ENCODE measurements at regions not wholly inside any gene's neighbourhood (a gene's known extent, or its start where the extent isn't known, plus 50 kb on each side); places are given as distances from the start of the nearest gene placed in this dataset.

DNA sequence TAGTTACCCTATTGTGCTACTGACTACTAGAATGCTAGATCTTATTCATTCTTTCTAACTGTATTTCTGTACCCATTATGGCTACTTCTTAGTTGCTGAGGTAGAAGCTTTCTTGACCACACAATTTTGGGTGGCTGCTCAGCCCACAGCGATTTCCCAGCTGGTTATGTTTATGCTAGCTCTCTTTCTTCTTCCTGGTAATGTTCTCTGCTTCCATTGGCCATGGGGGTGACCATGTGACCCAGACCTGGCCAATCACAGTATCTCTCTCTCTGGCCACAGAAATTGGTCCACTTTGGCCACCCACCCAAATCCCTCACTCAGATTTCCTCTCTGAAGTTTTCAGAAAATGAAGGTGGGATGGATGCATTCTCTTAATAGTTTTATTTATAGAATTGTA, 427.9 kb upstream of the CLINT1 start:
- no peak for DNase-seq

- DNase-seq: no peak
These were observed 426.8 kb upstream of the CLINT1 start for GRCh38 chr5:158285698-158286097.

DNA sequence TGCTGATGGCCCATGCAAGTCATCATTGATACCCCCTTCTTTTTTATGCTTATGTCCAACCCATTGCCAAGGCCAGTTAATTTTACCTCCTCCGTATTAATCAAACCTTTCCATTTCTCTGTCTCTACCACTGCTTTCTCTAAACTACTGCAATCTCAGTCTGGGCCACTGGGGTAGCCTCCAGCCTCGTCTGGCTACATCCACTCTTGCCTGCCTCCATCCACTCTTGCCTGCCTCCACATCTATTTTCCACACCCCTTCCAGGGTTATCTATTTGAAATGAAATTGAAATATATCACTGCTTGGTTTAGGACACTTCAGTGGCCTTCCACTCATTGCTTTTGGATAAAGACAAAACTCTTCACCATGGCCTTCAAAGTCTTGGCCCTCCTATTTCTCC, 425.3 kb upstream of the CLINT1 start:
- DNase-seq: no peak

GRCh38 chr5:158283397-158283796, 424.5 kb upstream of the CLINT1 start:
- no peak for DNase-seq

- no peak for DNase-seq
These were observed 419.4 kb upstream of the CLINT1 start for GRCh38 chr5:158278216-158278925.

GRCh38 chr5:158277276-158277675, 418.3 kb upstream of the CLINT1 start:
- no peak for DNase-seq

GRCh38 chr5:158276692-158277091, 417.7 kb upstream of the CLINT1 start:
- DNase-seq: no peak

DNA sequence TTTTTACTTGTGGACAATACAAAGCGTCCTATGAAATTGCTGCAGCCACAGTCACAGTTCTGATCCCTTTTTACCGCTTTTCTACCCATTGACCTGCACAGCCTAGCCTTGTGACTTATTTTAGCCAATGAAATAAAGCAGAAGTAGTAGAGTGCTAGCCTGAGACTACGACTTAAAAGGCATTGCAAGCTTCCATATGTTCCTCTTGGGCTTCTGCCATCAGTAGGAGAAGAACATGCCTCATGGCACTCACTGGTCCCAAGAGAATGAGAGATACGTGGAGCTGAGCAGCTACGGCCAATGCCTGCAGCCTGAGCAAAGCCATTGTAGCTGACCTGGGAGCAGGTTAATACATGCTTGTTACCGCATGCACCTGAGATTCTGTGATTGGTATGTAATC, 416.6 kb upstream of the CLINT1 start:
- DNase-seq: no peak

GRCh38 chr5:158273035-158273434, 414.1 kb upstream of the CLINT1 start:
- no peak for DNase-seq

DNA sequence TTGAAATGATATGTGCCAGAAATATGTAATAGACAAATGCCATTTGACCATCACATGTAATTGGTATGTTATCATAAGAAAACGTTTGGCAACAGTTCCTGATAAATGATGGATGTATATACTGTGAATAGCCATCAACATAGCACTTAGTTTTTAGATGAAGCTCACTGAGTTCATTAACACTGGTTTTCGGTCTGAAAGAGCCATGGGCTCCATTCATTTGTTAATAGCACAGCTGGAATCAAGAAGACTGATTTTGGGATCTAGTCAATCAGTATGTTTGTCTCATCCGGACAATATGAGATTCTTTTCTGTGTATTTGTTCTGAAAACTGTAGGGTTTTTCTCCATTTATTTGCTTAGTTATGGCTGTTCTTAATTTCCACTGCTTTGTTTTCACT, 413.5 kb upstream of the CLINT1 start:
- DNase-seq: no peak

GRCh38 chr5:158270996-158271554, 412.1 kb upstream of the CLINT1 start:
- no peak for DNase-seq

DNA sequence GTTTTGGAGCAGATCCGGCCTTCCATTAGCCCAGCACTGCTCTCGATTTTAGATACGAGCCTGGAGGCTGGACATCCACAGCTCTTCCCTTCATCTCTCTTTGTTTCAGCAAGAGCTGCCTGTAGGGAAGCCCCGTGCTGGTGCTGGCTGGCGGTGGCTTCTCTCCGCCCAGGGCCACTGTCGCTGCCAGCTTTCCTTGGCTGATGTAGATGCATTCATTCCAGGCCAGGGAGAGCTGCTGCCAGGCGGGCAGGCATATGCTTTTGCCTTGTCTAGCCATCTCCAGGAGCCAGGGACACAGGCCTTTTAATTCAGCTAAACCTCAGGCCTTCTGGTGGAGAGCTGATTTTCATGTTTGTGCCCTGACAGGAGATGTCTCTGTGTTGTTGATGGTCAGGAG, 409.3 kb upstream of the CLINT1 start:
- DNase-seq: no peak

DNA sequence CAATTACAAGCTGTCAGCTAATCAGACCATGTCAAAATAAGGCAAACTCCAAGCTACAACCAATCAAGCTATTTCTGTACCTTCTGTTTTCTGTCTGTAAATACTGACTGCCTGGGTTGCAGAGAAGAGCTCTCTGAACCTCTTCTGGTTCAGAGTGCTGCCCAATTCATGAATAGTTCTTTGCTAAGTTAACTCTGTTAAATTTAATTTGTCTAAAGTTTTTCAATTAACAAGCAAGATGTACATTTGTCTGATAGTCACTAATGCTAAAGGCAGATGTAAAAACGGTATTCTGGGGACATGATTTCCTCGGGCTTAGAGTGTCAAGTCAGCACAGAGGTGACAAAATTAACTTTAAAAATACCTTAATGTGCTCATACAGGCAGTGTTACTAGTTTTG, 408.3 kb upstream of the CLINT1 start:
- no peak for DNase-seq

GRCh38 chr5:158265931-158266700, 407.2 kb upstream of the CLINT1 start:
- no peak for DNase-seq

DNA sequence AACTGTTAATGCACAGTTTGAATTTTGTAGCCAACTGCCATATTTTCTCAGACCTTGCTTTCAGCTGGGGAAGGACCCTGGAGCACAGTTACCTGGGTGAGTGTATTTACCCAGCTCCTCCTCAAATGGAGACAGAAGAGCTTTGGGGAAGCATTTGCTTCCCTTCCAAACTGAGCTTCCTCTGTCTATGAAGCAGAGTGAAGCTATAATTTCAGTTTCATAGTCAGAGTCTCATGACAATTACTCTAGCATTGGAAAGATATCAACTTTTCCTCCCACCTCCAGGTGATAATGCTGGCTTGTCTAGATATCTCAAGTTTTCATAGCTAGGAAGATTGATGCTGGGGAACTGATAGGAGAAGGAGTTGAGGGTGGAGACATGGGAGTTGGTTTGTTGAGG, 406.4 kb upstream of the CLINT1 start:
- no peak for DNase-seq

DNA sequence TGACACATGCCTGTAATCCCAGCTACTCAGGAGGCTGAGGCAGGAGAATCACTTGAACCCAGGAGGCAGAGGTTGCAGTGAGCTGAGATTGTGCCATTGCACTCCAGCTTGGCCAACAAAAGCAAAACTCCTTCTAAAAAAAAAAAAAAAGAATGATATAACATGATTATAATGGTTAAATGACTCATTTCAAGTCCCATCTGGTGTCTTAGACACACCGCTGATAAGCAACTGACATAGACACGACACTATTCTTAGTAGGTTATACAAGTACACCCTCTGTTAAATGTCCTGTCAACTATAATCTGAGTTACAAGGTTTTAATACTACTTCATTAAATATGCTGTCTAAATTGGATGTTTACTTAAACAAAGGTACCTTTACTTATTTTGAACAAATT, 405.3 kb upstream of the CLINT1 start:
- no peak for DNase-seq

DNA sequence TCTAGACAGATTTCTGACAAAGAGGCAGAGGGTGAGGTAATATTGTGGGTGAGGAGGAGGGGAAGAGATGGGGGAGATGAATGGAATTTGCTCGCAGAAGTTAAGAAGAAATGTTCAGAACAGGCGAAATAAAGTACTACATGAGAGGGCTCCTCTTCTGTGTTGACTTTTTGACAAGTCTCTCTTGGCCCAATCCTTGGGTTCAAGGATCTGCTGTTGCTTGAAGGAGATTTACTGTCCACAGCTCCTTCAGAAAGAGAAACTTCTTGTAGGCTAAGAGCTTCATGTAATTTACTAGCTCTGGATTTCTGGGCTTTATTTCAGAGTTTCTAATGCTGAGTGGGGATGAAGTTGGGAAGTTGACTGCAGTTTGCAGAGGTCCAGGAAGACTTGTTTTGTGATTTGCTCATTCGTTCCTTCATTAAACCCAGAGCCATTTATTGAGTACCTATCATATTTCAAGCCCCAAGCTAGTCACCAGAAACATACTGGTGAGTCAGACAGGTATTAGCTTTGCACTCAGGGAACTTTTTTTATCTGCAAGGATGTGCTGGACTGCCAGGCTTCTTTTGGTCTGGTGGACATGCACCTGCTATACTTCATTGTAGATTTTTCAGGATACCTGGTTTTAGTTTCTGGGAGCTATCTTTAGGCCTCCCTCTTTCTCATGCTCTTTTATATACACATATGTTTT, 402.9 kb upstream of the CLINT1 start:
- DNase-seq: no peak

DNA sequence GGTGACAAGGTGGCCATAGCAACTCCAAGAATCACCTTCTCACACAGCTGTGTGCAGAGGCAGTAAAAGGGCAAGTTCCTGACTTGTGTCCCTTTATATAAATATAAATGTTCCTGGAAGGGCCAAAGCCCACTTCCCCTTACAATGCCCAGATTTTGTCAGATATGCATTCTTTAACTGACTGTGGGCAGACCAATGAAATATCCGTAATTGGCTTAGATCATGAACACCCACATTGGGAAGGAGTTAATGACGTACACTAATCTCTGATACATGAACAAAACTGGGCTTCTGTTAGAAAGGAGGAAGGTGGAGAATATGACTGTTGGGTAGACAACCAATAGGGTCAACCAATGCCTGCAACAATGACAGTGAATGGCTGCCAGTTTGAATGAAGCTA, 397.2 kb upstream of the CLINT1 start:
- no peak for DNase-seq

DNA sequence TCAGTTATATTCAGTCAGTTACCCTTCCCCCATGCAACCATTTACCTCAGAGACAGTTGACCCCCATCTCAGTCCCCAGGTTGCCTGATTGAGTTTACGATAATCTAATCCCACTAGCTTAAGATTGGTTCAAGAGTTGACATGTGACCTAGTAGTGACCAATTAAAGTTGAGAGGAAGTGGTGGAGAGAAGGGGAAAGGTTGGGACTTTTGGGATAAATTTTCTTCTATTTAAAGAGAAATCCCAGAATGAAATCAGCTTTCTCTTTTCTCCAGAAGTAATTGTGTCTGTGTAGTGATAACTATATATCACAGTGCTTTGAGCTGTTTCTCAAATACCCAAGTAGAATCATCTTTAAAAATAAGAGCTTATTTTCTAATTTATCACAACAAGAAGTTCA, 396.7 kb upstream of the CLINT1 start:
- no peak for DNase-seq

GRCh38 chr5:158246661-158247060, 387.7 kb upstream of the CLINT1 start:
- no peak for DNase-seq

DNA sequence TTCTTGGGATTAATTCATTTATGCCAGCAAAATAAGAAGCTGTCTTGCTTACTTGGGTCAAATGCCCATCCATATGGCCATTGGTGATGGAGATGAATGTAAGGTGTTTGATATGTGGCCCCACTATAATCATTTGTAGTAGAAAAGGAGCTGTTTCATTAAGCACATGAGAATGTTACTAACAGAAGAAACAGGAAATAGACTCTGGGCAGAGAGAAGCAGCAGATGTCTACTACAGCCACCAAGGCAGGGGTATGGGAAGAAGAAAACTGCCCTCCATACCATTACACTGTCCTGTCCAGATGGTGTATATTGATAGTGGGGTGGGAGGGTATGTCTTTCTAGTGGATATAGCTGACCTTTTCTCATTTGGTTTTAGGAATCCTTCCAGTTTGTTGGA, 386.6 kb upstream of the CLINT1 start:
- DNase-seq: no peak

DNA sequence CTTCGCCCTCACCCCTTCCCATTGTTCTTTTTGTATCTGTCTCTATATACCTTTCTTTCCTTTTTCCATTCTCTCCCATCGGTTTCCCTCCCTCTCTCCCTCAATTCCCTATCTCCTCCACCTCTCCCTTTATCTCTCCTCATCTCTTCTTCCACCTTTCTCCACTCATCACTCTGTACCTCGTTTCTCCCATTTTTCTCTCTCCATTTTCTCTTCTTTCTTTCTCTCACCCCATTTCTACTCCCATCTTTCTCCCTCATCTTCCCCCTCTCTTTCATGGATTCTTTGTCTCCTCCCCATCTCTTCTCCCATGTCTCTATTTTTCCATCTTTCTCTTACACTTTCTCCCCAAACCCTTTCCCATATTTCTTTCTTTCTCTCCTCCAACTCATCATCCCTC, 385.9 kb upstream of the CLINT1 start:
- DNase-seq: no peak

DNA sequence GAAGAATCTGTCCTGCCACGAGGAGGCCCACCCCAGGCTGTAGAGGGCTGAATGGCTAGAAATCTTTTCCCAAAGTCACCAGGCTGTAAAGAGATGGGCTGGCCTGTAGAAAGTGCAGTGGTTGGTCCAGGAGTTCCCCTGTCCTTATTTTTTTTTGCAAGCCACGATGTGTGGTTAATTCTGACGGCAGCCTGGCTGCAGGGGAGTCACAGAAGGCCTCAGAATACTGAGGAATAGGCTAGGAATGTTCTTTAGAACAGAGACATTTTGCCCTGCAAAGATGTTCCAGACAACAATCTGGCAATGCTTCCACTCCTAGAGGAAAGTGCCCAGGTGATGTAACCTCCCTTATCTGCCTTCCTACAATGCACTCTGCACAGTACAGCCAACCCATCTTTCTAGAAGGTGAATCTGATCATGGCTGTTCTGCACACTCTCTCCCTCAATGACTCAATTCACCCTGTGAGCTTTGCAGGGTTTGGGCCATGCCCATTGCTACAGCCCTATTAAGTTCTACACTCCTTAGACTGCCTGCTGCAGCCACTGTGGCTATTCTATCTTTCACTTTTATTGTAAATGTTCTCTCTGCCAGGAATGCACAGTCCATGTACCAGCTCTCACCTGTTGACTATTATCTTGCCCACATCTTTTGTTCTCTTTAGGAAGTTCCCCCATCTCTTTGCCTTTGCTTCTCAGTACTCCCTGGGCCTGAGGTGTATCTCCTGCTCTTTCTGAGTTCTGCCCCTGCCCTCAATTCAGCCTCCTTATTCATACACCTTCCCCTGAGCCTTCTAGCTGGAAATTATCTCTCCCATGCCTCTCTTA, 377.8 kb upstream of the CLINT1 start:
- no peak for DNase-seq
